Natural killer cell (primary cell): ENCODE measurements at regions not wholly inside any gene's neighbourhood (a gene's known extent, or its start where the extent isn't known, plus 50 kb on each side); places are given as distances from the start of the nearest gene placed in this dataset.

ENCODE experiments used
- ATAC-seq, 3 donors: fragments of 150-1000 bp in 2 of 3; fragments of 200-7000 bp in 1 of 3; cut with Tn5 transposase; 1 replicate in 1 of 3; 2 replicates in 2 of 3; pipeline ENCODE4 v1.10.0; 2021; ENCODE audit warnings: mild to moderate bottlenecking in 2 of 3, moderate library complexity in 2 of 3
- DNase-seq, 2 donors: peaks; one replicate each; pipeline versions ENCODE4 v3.0.0 to v3.0.0-alpha.2; 2013 to 2021; ENCODE audit warnings: mixed read lengths in 1 of 2
- H3K27ac ChIP-seq: one replicate; pipeline ENCODE4 v1.5.1; 2013; ENCODE audit warnings: mild to moderate bottlenecking, low read length
- H3K27me3 ChIP-seq: one replicate; pipeline ENCODE4 v1.6.1; 2013; ENCODE audit warnings: low read length; ENCODE audit not compliant: control insufficient read depth, insufficient read depth
- H3K36me3 ChIP-seq: one replicate; pipeline ENCODE4 v1.6.1; 2013; ENCODE audit warnings: low read length; ENCODE audit not compliant: control insufficient read depth, insufficient read depth
- H3K4me1 ChIP-seq: one replicate; pipeline ENCODE4 v1.6.1; 2013; ENCODE audit warnings: low read length; ENCODE audit not compliant: control insufficient read depth, insufficient read depth
- H3K4me3 ChIP-seq: one replicate; pipeline ENCODE4 v1.5.1; 2013; ENCODE audit warnings: low read length
- H3K9me3 ChIP-seq: one replicate; pipeline ENCODE4 v1.6.1; 2013; ENCODE audit warnings: low read length; ENCODE audit not compliant: control insufficient read depth, insufficient read depth
- H3K27ac Mint-ChIP-seq, 2 donors: one replicate each; pipeline ENCODE4 v1.8.0; 2022; ENCODE audit warnings: mild to moderate bottlenecking in 2 of 2, mixed read lengths in 2 of 2, moderate library complexity in 1 of 2
- H3K27me3 Mint-ChIP-seq, 2 donors: one replicate each; pipeline ENCODE4 v1.8.0; 2022; ENCODE audit warnings: low read depth in 2 of 2, mixed read lengths in 2 of 2
- H3K36me3 Mint-ChIP-seq: one replicate; pipeline ENCODE4 v1.8.0; 2022; ENCODE audit warnings: mixed read lengths
- H3K4me1 Mint-ChIP-seq, 2 donors: one replicate each; pipeline ENCODE4 v1.8.0; 2022; ENCODE audit warnings: mixed read lengths in 2 of 2
- H3K4me3 Mint-ChIP-seq: one replicate; pipeline ENCODE4 v1.8.0; 2022; ENCODE audit warnings: mild to moderate bottlenecking, moderate library complexity, mixed read lengths
- H3K9me3 Mint-ChIP-seq, 2 donors: one replicate each; pipeline ENCODE4 v1.8.0; 2022; ENCODE audit warnings: mixed read lengths in 2 of 2
- WGBS: methylation state at CpG from one replicate; pipeline ENCODE4 v1.1.7; 2013; ENCODE audit warnings: missing lambda C conversion rate; ENCODE audit not compliant: insufficient coverage; 5-methylcytosine and 5-hydroxymethylcytosine counted together
- intact Hi-C: fragments of 100-400 bp; cut with micrococcal nuclease; formaldehyde crosslinking; loops from one replicate; pipeline ENCODE4 v1.14.2; 2022
- TF ChIP-seq, protein P1 (sequence below): fragments of 200-600 bp; IDR thresholded peaks from one replicate; pipeline ENCODE4 v1.8.0; 2022; ENCODE audit warnings: antibody characterized with exemption

DNA sequence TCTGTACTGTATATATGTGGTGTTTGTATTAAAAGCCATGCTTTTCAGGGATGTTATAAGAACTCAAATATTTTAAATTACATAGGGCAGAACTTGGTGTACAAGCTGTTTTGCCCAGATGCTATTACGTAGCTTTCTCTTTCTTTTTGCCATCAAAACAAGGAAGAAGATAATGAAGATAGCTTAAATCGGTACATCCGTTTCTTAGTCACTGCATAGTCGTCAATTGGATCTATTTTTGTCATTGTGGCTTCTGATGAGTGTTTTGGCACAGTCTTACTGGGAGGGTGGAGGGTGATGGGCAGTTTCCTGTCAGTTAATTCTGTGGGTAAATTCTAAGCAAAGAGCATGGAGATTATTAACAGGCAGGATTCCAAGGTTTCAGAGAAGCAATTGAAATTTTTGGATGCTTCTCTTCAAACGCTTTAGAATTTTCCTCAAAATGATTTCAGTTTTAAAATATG, 649.1 kb upstream of the GJE1 start:
- Mint-ChIP-seq H3K4me1 (peaks cover 25 to 41% of the 10 kb centered on the region in 2 donors), H3K36me3 (no peaks in the 10 kb centered on the region), H3K9me3 (no peaks in the 10 kb centered on the region), H3K27me3 (no peaks in the 10 kb centered on the region), H3K27ac (peak overlapping the region; percentile 95 to 98), H3K4me3 (peak overlapping the region; percentile 98)
- peak; percentile 88 to 96 (median 94) for ATAC-seq
- peak; percentile 41 to 86 for DNase-seq
- peak overlapping the region; percentile 88 for H3K27ac ChIP-seq
- H3K36me3 ChIP-seq: no peaks in the 10 kb centered on the region
- WGBS: 4% methylated on average over 5 of the region's 5 CpGs
- H3K9me3 ChIP-seq: no peaks in the 10 kb centered on the region
- intact Hi-C loops: no loop called here
- TF ChIP-seq, protein P1, sequence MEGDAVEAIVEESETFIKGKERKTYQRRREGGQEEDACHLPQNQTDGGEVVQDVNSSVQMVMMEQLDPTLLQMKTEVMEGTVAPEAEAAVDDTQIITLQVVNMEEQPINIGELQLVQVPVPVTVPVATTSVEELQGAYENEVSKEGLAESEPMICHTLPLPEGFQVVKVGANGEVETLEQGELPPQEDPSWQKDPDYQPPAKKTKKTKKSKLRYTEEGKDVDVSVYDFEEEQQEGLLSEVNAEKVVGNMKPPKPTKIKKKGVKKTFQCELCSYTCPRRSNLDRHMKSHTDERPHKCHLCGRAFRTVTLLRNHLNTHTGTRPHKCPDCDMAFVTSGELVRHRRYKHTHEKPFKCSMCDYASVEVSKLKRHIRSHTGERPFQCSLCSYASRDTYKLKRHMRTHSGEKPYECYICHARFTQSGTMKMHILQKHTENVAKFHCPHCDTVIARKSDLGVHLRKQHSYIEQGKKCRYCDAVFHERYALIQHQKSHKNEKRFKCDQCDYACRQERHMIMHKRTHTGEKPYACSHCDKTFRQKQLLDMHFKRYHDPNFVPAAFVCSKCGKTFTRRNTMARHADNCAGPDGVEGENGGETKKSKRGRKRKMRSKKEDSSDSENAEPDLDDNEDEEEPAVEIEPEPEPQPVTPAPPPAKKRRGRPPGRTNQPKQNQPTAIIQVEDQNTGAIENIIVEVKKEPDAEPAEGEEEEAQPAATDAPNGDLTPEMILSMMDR: no peak
- no peaks in the 10 kb centered on the region for H3K27me3 ChIP-seq
- H3K4me1 ChIP-seq: peaks cover 7% of the 10 kb centered on the region
- H3K4me3 ChIP-seq: peak overlapping the region; percentile 26

DNA sequence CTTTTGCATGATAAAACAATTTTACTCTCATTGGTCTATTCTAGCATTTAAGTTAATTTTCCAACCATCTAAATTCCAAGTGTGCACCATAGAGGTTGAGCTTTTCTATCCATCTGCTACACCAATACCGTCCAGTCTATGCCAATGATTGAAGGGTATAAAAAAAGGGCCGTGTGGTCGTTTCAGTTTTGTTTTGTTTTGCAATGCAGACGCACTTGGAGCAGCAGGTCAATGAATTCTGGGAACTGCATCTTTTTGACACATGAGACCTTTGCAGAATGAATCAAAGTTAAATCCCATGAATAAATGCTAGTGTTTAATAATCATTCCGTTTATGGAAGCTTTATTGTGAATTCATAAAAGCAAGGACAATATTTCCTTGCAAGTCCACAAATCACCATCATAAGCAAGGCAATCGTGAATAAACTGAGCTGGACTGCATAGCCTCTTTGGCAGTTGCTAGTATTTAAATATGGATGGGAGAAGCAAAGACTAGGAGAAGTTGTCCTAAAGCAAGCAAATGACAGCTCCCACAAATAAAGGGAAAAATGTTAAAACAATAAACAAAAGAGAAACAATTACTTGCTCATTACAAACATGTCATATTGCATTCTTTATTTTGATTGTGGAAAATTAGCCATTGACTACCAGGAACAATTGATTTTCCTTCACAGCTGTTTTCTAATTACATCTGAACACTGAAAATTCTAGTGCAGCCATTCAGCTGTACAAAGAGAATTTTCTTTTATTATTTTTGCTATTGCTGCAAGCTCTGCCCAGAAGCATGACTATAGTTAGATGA, 649.7 kb upstream of the GJE1 start:
- Mint-ChIP-seq H3K4me1 (peaks cover 18 to 35% of the 10 kb centered on the region in 2 donors), H3K27me3 (no peaks in the 10 kb centered on the region), H3K4me3 (peak overlapping the region; percentile 98), H3K27ac (peak overlapping the region; percentile 95 to 98), H3K36me3 (no peaks in the 10 kb centered on the region), H3K9me3 (no peaks in the 10 kb centered on the region)
- no peaks in the 10 kb centered on the region for H3K36me3 ChIP-seq
- peak overlapping the region; percentile 88 for H3K27ac ChIP-seq
- TF ChIP-seq, protein P1: no peak
- peak in 1 of 3 donors; percentile 34 for ATAC-seq
- intact Hi-C loops: no loop called here
- H3K9me3 ChIP-seq: no peaks in the 10 kb centered on the region
- no peaks in the 10 kb centered on the region for H3K27me3 ChIP-seq
- DNase-seq: peak in 1 of 2 donors; percentile 44
- peaks cover 7% of the 10 kb centered on the region for H3K4me1 ChIP-seq
- peak overlapping the region; percentile 26 for H3K4me3 ChIP-seq
- WGBS: 16% methylated on average over 5 of the region's 6 CpGs

DNA sequence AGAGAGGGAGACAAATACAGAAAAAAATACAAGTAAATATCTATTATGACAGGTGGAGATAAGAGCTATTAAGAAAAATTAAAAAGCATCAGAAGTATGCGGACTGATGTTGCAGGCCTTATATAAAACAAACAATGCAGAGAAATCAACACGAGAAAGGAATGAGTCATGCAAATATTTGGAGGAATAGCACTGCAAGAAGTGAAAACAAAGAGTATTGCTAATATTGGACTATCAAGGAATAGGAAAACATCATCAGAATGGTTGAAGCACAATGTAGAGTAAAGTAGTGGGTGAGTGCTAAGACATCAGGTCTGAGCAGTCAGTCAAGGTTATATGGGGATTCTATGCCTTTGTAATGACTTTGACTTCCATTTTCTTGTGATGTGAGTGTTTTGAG, 657.5 kb upstream of the GJE1 start:
- H3K4me3 Mint-ChIP-seq: no peak overlapping the region
- TF ChIP-seq, protein P1: no peak

More for the DNA sequence above, 657.5 kb upstream of the GJE1 start:
- ATAC-seq (no peak), DNase-seq (no peak)
- Mint-ChIP-seq H3K36me3 (no peaks in the 10 kb centered on the region), H3K9me3 (no peaks in the 10 kb centered on the region), H3K4me1 (no peaks in the 10 kb centered on the region), H3K27me3 (no peaks in the 10 kb centered on the region), H3K27ac (no peak overlapping the region)
- H3K36me3 ChIP-seq: no peaks in the 10 kb centered on the region
- no peaks in the 10 kb centered on the region for H3K27me3 ChIP-seq
- intact Hi-C loops: no loop called here
- H3K4me1 ChIP-seq: no peaks in the 10 kb centered on the region
- H3K9me3 ChIP-seq: no peaks in the 10 kb centered on the region
- H3K4me3 ChIP-seq: no peak overlapping the region
- WGBS: 98% methylated on average over 2 of the region's 2 CpGs
- H3K27ac ChIP-seq: no peak overlapping the region
